CD1c-positive myeloid dendritic cell (primary cell): ENCODE measurements at regions not wholly inside any gene's neighbourhood (a gene's known extent, or its start where the extent isn't known, plus 50 kb on each side); places are given as distances from the start of the nearest gene placed in this dataset.

Experiments
- DNase-seq: peaks from one replicate; pipeline ENCODE4 v3.0.0-alpha.2; 2016; ENCODE audit errors: extremely low spot score

GRCh38 chr3:150091626-150092025 lies 120.9 kb upstream of the PFN2 start:
- DNase-seq, result no peak

- DNase-seq, result no peak
Observed at GRCh38 chr3:150090877-150091276, 120.2 kb upstream of the PFN2 start.

- no peak for DNase-seq
Observed at GRCh38 chr3:150090006-150090405, 119.3 kb upstream of the PFN2 start.

- no peak for DNase-seq
Observed at GRCh38 chr3:150084128-150084527, 113.4 kb upstream of the PFN2 start.

- no peak for DNase-seq
Observed at GRCh38 chr3:150083655-150084042, 113.0 kb upstream of the PFN2 start.

GRCh38 chr3:150082898-150083654 lies 112.4 kb upstream of the PFN2 start:
- DNase-seq, result no peak

- DNase-seq, result no peak
Observed at GRCh38 chr3:150081084-150081483, 110.4 kb upstream of the PFN2 start.

GRCh38 chr3:150080058-150080730 lies 109.5 kb upstream of the PFN2 start:
- no peak for DNase-seq

- DNase-seq, result no peak
Observed at GRCh38 chr3:150079029-150079739, 108.5 kb upstream of the PFN2 start.

- DNase-seq, result no peak
Observed at GRCh38 chr3:150077581-150078247, 107.0 kb upstream of the PFN2 start.

GRCh38 chr3:150077107-150077506 lies 106.4 kb upstream of the PFN2 start:
- DNase-seq, result no peak

- no peak for DNase-seq
Observed at GRCh38 chr3:150076443-150076842, 105.7 kb upstream of the PFN2 start.

GRCh38 chr3:150075417-150075865 lies 104.7 kb upstream of the PFN2 start:
- no peak for DNase-seq

- DNase-seq, result no peak
Observed at GRCh38 chr3:150074697-150075416, 104.2 kb upstream of the PFN2 start.

- no peak for DNase-seq
Observed at GRCh38 chr3:150074277-150074676, 103.6 kb upstream of the PFN2 start.

- DNase-seq, result no peak
Observed at GRCh38 chr3:150073513-150073912, 102.8 kb upstream of the PFN2 start.

GRCh38 chr3:150073031-150073430 lies 102.3 kb upstream of the PFN2 start:
- DNase-seq, result no peak

GRCh38 chr3:150072576-150072975 lies 101.9 kb upstream of the PFN2 start:
- no peak for DNase-seq

GRCh38 chr3:150070271-150070670 lies 99.6 kb upstream of the PFN2 start:
- DNase-seq, result no peak

- no peak for DNase-seq
Observed at GRCh38 chr3:150069633-150070032, 98.9 kb upstream of the PFN2 start.

GRCh38 chr3:150069154-150069527 lies 98.4 kb upstream of the PFN2 start:
- DNase-seq, result no peak
